Fibroblast of lung (primary cell): ENCODE measurements at regions not wholly inside any gene's neighbourhood (a gene's known extent, or its start where the extent isn't known, plus 50 kb on each side); places are given as distances from the start of the nearest gene placed in this dataset.

ENCODE experiments used
- DNase-seq, 2 donors: peaks; one replicate each; pipeline versions ENCODE4 v3.0.0 to v3.0.0-alpha.2; 2010; ENCODE audit warnings: low read depth in 2 of 2
- H2AFZ ChIP-seq: 2 replicates; pipeline ENCODE4 v1.5.1; 2012; ENCODE audit warnings: low read length, control low read depth, inconsistent platforms
- H3K27ac ChIP-seq: 2 replicates; pipeline ENCODE4 v1.5.1; 2011; ENCODE audit warnings: low read length, control low read depth; ENCODE audit not compliant: insufficient read depth
- H3K27me3 ChIP-seq: 2 replicates; pipeline ENCODE4 v1.5.1; 2011; ENCODE audit warnings: mild to moderate bottlenecking, low read length; ENCODE audit not compliant: control insufficient read depth, insufficient read depth
- H3K36me3 ChIP-seq: 2 replicates; pipeline ENCODE4 v1.5.1; 2011; ENCODE audit warnings: low read length; ENCODE audit not compliant: control insufficient read depth, insufficient read depth
- H3K4me1 ChIP-seq: 2 replicates; pipeline ENCODE4 v1.5.1; 2011; ENCODE audit warnings: low read length; ENCODE audit not compliant: control insufficient read depth, insufficient read depth; ENCODE audit errors: extremely low read depth
- H3K4me2 ChIP-seq: 2 replicates; pipeline ENCODE4 v1.5.1; 2011; ENCODE audit warnings: low read length, control low read depth; ENCODE audit not compliant: insufficient read depth; ENCODE audit errors: extremely low read depth
- H3K4me3 ChIP-seq, 4 experiments: fragments of 200-600 bp in 1 of 4; sonication (generic) in 1 of 4; replicated peaks in 1 of 4; 2 replicates each; pipeline ENCODE4 v1.5.1; 2011 to 2016; ENCODE audit warnings: low read length in 4 of 4, low read depth in 3 of 4, mild to moderate bottlenecking in 3 of 4, control low read depth in 2 of 4, inconsistent platforms in 1 of 4, mixed read lengths in 1 of 4; ENCODE audit not compliant: insufficient read depth in 1 of 4; ENCODE audit errors: control extremely low read depth in 1 of 4
- H3K79me2 ChIP-seq: 2 replicates; pipeline ENCODE4 v1.5.1; 2012; ENCODE audit warnings: mild to moderate bottlenecking, low read length, inconsistent platforms; ENCODE audit not compliant: control insufficient read depth, insufficient read depth
- H3K9ac ChIP-seq: 2 replicates; pipeline ENCODE4 v1.5.1; 2011; ENCODE audit warnings: mild to moderate bottlenecking, low read length, control low read depth; ENCODE audit not compliant: insufficient read depth
- H3K9me3 ChIP-seq: 2 replicates; pipeline ENCODE4 v1.5.1; 2012; ENCODE audit warnings: low read depth, low read length; ENCODE audit not compliant: control insufficient read depth, insufficient read depth
- H4K20me1 ChIP-seq: 2 replicates; pipeline ENCODE4 v1.5.1; 2011; ENCODE audit warnings: low read length; ENCODE audit not compliant: control insufficient read depth, insufficient read depth; ENCODE audit errors: extremely low read depth
- CTCF ChIP-seq, 2 donors: IDR thresholded peaks in 1 of 2; conservative IDR thresholded peaks in 1 of 2; 1 replicate in 1 of 2; 2 replicates in 1 of 2; pipeline ENCODE4 v1.5.1; 2011 to 2012; ENCODE audit warnings: low read length in 2 of 2, control low read depth in 1 of 2, inconsistent platforms in 1 of 2, low read depth in 1 of 2, mild to moderate bottlenecking in 1 of 2
- EZH2 ChIP-seq: IDR thresholded peaks from 2 replicates; pipeline ENCODE4 v1.5.1; 2012; ENCODE audit warnings: low read length, control low read depth, mild to moderate bottlenecking; ENCODE audit errors: missing control alignments

DNA sequence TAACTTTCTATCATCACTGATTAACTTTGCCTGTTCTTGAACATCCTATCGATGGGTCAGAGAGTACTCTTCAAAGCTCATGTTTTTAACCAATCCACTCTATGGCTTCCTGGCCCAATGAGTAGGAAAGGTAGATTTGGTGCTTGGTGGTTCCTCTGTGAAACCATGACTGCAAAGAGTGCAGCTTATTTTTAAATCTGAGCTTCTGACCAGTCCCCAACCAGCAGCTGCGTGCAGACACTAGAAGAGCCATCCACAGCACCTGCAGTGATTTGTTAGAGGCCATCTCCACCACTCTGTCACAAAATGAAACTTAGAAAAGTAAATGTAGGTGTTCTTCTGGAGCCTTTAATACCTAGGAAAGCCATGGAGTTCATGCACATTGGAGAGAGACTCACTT is 107.3 kb upstream of the WWC1 start:
- Histone ChIP-seq H4K20me1 (no peaks in the 10 kb centered on the region), H3K9ac (no peak overlapping the region), H3K27ac (no peak overlapping the region), H2AFZ (no peak overlapping the region), H3K9me3 (no peaks in the 10 kb centered on the region), H3K27me3 (no peaks in the 10 kb centered on the region), H3K79me2 (no peaks in the 10 kb centered on the region), H3K4me3 (no peak overlapping the region), H3K36me3 (no peaks in the 10 kb centered on the region), H3K4me2 (no peak overlapping the region), H3K4me1 (no peaks in the 10 kb centered on the region)
- DNase-seq, result no peak
- TF ChIP-seq CTCF (conservative IDR thresholded peaks at IDR 0.05 in 1 of 2, IDR thresholded peaks at IDR 0.05 in 1 of 2; ENCODE audit: low read depth in 1 of 2, low read length in 2 of 2), result no peak
- TF ChIP-seq EZH2, result no peak

GRCh38 chr5:168186289-168187074 is 105.0 kb upstream of the WWC1 start:
- TF ChIP-seq CTCF (conservative IDR thresholded peaks at IDR 0.05 in 1 of 2, IDR thresholded peaks at IDR 0.05 in 1 of 2; ENCODE audit: low read depth in 1 of 2, low read length in 2 of 2) (no peak), EZH2 (no peak)
- H3K9ac ChIP-seq, result no peak overlapping the region
- DNase-seq, result peak in 1 of 2 donors; percentile 39
- no peaks in the 10 kb centered on the region for H3K36me3 ChIP-seq
- no peak overlapping the region for H3K4me3 ChIP-seq
- H2AFZ ChIP-seq, result no peak overlapping the region
- H3K27me3 ChIP-seq, result no peaks in the 10 kb centered on the region
- no peaks in the 10 kb centered on the region for H4K20me1 ChIP-seq
- H3K4me2 ChIP-seq, result no peak overlapping the region
- no peaks in the 10 kb centered on the region for H3K79me2 ChIP-seq
- no peaks in the 10 kb centered on the region for H3K9me3 ChIP-seq
- H3K27ac ChIP-seq, result no peak overlapping the region
- H3K4me1 ChIP-seq, result no peaks in the 10 kb centered on the region

DNA sequence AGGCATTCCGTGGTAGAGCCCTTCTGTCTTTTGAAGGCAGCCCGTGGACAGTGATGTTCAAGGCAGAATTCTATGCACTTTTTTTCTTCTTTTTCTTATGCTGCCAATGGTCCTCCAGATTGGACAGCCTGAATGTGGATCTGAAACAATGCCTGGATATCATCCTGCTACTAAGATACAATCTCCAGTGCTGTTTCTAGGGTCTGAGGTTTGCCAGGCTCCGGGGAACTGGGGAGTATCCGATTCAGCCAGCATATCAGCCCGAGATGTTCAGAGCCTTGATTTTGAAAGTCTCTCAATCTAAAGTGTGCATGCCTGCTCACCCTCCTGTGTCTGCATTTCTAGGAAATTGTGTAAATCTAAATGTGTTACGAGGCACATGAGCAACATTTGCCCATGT is 103.8 kb upstream of the WWC1 start:
- H4K20me1 ChIP-seq, result no peaks in the 10 kb centered on the region
- no peak overlapping the region for H3K9ac ChIP-seq
- H3K79me2 ChIP-seq, result no peaks in the 10 kb centered on the region
- H3K4me3 ChIP-seq, result no peak overlapping the region
- H3K27ac ChIP-seq, result no peak overlapping the region
- no peaks in the 10 kb centered on the region for H3K36me3 ChIP-seq
- no peaks in the 10 kb centered on the region for H3K4me1 ChIP-seq
- no peak for DNase-seq
- H3K9me3 ChIP-seq, result no peaks in the 10 kb centered on the region
- TF ChIP-seq EZH2 (no peak), CTCF (conservative IDR thresholded peaks at IDR 0.05 in 1 of 2, IDR thresholded peaks at IDR 0.05 in 1 of 2; ENCODE audit: low read depth in 1 of 2, low read length in 2 of 2) (no peak)
- no peak overlapping the region for H3K4me2 ChIP-seq
- H3K27me3 ChIP-seq, result no peaks in the 10 kb centered on the region
- H2AFZ ChIP-seq, result no peak overlapping the region
